Activated T-cell treated with anti-CD3 and anti-CD28 coated beads, Interleukin-2, amount 50 U/mL, for 4 hours (primary cell): ENCODE measurements at regions not wholly inside any gene's neighbourhood (a gene's known extent, or its start where the extent isn't known, plus 50 kb on each side); places are given as distances from the start of the nearest gene placed in this dataset.

ENCODE experiments used
- ATAC-seq, 2 donors: fragments of 200-7000 bp; cut with Tn5 transposase; one replicate each; pipeline ENCODE4 v1.10.0; 2021
- DNase-seq: peaks from one replicate; pipeline ENCODE4 v3.0.0-alpha.2; 2020
- H3K27me3 Mint-ChIP-seq: one replicate; pipeline ENCODE4 v1.8.0; 2021; ENCODE audit warnings: low read depth, mixed read lengths
- H3K36me3 Mint-ChIP-seq: one replicate; pipeline ENCODE4 v1.8.0; 2022; ENCODE audit warnings: mixed read lengths; ENCODE audit not compliant: insufficient read depth
- H3K4me1 Mint-ChIP-seq: one replicate; pipeline ENCODE4 v1.8.0; 2021; ENCODE audit warnings: low read depth, mixed read lengths
- H3K4me3 Mint-ChIP-seq: one replicate; pipeline ENCODE4 v1.8.0; 2021; ENCODE audit warnings: mild to moderate bottlenecking, moderate library complexity, mixed read lengths
- H3K9me3 Mint-ChIP-seq: one replicate; pipeline ENCODE4 v1.8.0; 2021; ENCODE audit warnings: mixed read lengths

GRCh38 chr2:238573916-238574315, 147.2 kb downstream of the ASB1 start:
- no peak for DNase-seq
- H3K27me3 Mint-ChIP-seq = peaks cover 10% of the 10 kb centered on the region
- no peaks in the 10 kb centered on the region for H3K4me1 Mint-ChIP-seq
- ATAC-seq = no peak
- H3K4me3 Mint-ChIP-seq = no peak overlapping the region
- H3K9me3 Mint-ChIP-seq = no peaks in the 10 kb centered on the region
- H3K36me3 Mint-ChIP-seq = no peaks in the 10 kb centered on the region

- ATAC-seq (no peak), DNase-seq (no peak)
- Mint-ChIP-seq H3K4me3 (no peak overlapping the region), H3K36me3 (no peaks in the 10 kb centered on the region), H3K9me3 (no peaks in the 10 kb centered on the region), H3K27me3 (peaks cover 13% of the 10 kb centered on the region), H3K4me1 (no peaks in the 10 kb centered on the region)
Observed at GRCh38 chr2:238574490-238575271, 148.0 kb downstream of the ASB1 start.

- H3K27me3 Mint-ChIP-seq = peaks cover 23% of the 10 kb centered on the region
- ATAC-seq (no peak), DNase-seq (no peak)
- no peak overlapping the region for H3K4me3 Mint-ChIP-seq
- no peaks in the 10 kb centered on the region for H3K9me3 Mint-ChIP-seq
- H3K4me1 Mint-ChIP-seq = no peaks in the 10 kb centered on the region
- no peaks in the 10 kb centered on the region for H3K36me3 Mint-ChIP-seq
Observed at GRCh38 chr2:238576674-238577073, 149.9 kb downstream of the ASB1 start.

- no peak for DNase-seq
- Mint-ChIP-seq H3K4me1 (no peaks in the 10 kb centered on the region), H3K4me3 (no peak overlapping the region), H3K9me3 (peaks cover 2% of the 10 kb centered on the region), H3K27me3 (peaks cover 23% of the 10 kb centered on the region), H3K36me3 (no peaks in the 10 kb centered on the region)
- ATAC-seq = no peak
Observed at GRCh38 chr2:238578256-238578655, 151.5 kb downstream of the ASB1 start.

GRCh38 chr2:238580486-238580885, 153.8 kb downstream of the ASB1 start:
- Mint-ChIP-seq H3K9me3 (peaks cover 12% of the 10 kb centered on the region), H3K4me1 (no peaks in the 10 kb centered on the region), H3K4me3 (no peak overlapping the region), H3K36me3 (no peaks in the 10 kb centered on the region), H3K27me3 (peaks cover 25% of the 10 kb centered on the region)
- no peak for DNase-seq
- no peak for ATAC-seq

- no peak for ATAC-seq
- no peak for DNase-seq
- H3K4me1 Mint-ChIP-seq = no peaks in the 10 kb centered on the region
- no peaks in the 10 kb centered on the region for H3K36me3 Mint-ChIP-seq
- H3K9me3 Mint-ChIP-seq = peaks cover 12% of the 10 kb centered on the region
- H3K4me3 Mint-ChIP-seq = no peak overlapping the region
- H3K27me3 Mint-ChIP-seq = peaks cover 20% of the 10 kb centered on the region
Observed at GRCh38 chr2:238581126-238581525, 154.4 kb downstream of the ASB1 start.

GRCh38 chr2:238582159-238582558, 155.4 kb downstream of the ASB1 start:
- no peaks in the 10 kb centered on the region for H3K36me3 Mint-ChIP-seq
- H3K4me3 Mint-ChIP-seq = no peak overlapping the region
- no peaks in the 10 kb centered on the region for H3K4me1 Mint-ChIP-seq
- H3K27me3 Mint-ChIP-seq = peaks cover 20% of the 10 kb centered on the region
- H3K9me3 Mint-ChIP-seq = peaks cover 12% of the 10 kb centered on the region
- DNase-seq (no peak), ATAC-seq (no peak)

GRCh38 chr2:238584617-238585016, 157.9 kb downstream of the ASB1 start:
- no peak for DNase-seq
- H3K27me3 Mint-ChIP-seq = peaks cover 12% of the 10 kb centered on the region
- peaks cover 12% of the 10 kb centered on the region for H3K9me3 Mint-ChIP-seq
- no peaks in the 10 kb centered on the region for H3K36me3 Mint-ChIP-seq
- no peaks in the 10 kb centered on the region for H3K4me1 Mint-ChIP-seq
- no peak overlapping the region for H3K4me3 Mint-ChIP-seq
- ATAC-seq = no peak

GRCh38 chr2:238585836-238586821, 159.4 kb downstream of the ASB1 start:
- DNase-seq (no peak), ATAC-seq (no peak)
- Mint-ChIP-seq H3K4me1 (no peaks in the 10 kb centered on the region), H3K4me3 (no peak overlapping the region), H3K27me3 (peaks cover 5% of the 10 kb centered on the region), H3K36me3 (no peaks in the 10 kb centered on the region), H3K9me3 (peaks cover 12% of the 10 kb centered on the region)

GRCh38 chr2:238586931-238587775, 160.4 kb downstream of the ASB1 start:
- Mint-ChIP-seq H3K4me1 (no peaks in the 10 kb centered on the region), H3K4me3 (no peak overlapping the region), H3K27me3 (peaks cover 2% of the 10 kb centered on the region), H3K9me3 (peaks cover 12% of the 10 kb centered on the region), H3K36me3 (no peaks in the 10 kb centered on the region)
- DNase-seq (no peak), ATAC-seq (no peak)

GRCh38 chr2:238587776-238588660, 161.3 kb downstream of the ASB1 start:
- DNase-seq = no peak

GRCh38 chr2:238589591-238590460, 163.1 kb downstream of the ASB1 start:
- Mint-ChIP-seq H3K4me1 (no peaks in the 10 kb centered on the region), H3K4me3 (no peak overlapping the region), H3K9me3 (no peaks in the 10 kb centered on the region), H3K36me3 (no peaks in the 10 kb centered on the region), H3K27me3 (no peaks in the 10 kb centered on the region)
- no peak for DNase-seq
- no peak for ATAC-seq

More at GRCh38 chr2:238587776-238588660, 161.3 kb downstream of the ASB1 start:
- Mint-ChIP-seq H3K36me3 (no peaks in the 10 kb centered on the region), H3K27me3 (peaks cover 2% of the 10 kb centered on the region), H3K4me3 (no peak overlapping the region), H3K9me3 (peaks cover 12% of the 10 kb centered on the region), H3K4me1 (no peaks in the 10 kb centered on the region)
- no peak for ATAC-seq
